HG02943 (cell line): ENCODE measurements at regions not wholly inside any gene's neighbourhood (a gene's known extent, or its start where the extent isn't known, plus 50 kb on each side); places are given as distances from the start of the nearest gene placed in this dataset.
"Not testable (repeated sequence)": the region's sequence is repeated elsewhere in the genome, so short reads cannot be mapped to it uniquely, and the experiment has no call there.

ENCODE experiments used
- ATAC-seq: cut with Tn5 transposase; IDR thresholded peaks from one replicate; pipeline ENCODE4 v1.9.1; 2021; ENCODE audit warnings: mild to moderate bottlenecking, low read depth, moderate library complexity; ENCODE audit not compliant: unreplicated experiment

DNA sequence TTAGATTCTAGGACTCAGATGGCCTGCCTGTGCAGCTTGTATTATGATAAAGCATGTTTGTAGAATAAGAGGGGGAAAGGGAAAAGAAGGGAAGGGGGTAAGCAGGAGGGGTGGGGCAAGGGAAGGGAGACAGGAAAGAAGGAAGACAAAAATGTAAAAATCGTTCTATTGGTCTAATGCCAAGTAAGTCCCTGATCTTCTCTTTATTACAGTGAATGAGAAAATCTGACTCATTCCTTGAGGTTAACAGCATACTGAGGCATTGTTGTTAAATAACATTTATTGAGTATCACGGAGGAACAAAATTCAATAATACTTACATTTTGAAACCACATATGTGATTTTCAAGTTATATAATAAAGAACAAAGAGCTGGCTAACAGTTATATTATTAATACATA, 1534.7 kb downstream of the OLFM4 start:
- ATAC-seq: no peak

DNA sequence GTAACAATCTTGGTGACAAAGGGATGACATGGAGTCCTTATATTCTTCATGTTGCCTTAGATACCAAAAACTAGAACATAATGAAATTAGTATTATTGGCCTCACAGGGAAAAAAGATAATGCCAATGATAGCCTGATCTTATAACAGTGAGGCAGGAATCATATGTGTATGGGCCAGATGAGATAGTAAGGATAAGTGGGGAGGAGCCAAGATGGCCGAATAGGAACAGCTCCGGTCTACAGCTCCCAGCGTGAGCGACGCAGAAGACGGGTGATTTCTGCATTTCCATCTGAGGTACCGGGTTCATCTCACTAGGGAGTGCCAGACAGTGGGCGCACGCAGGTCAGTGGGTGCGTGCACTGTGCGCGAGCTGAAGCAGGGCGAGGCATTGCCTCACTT, 1543.4 kb downstream of the OLFM4 start:
- not testable (repeated sequence) for ATAC-seq

DNA sequence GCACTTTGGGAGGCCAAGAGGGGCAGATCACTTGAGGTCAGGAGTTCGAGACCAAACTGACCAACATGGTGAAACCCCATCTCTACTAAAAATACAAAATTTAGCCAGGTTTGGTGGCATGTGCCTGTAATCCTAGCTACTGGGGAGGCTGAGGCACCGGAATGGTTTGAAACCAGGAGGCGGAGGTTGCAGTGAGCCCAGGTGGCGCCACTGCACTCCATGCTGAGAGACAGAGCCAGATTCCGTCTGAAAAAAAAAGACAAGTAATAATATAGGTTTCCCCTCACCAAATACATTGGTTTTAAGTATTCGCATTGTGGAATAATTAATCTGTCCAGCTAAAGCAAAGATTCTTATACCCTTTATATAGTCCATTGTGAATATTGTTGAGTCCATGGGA, 1544.6 kb downstream of the OLFM4 start:
- ATAC-seq: no peak

DNA sequence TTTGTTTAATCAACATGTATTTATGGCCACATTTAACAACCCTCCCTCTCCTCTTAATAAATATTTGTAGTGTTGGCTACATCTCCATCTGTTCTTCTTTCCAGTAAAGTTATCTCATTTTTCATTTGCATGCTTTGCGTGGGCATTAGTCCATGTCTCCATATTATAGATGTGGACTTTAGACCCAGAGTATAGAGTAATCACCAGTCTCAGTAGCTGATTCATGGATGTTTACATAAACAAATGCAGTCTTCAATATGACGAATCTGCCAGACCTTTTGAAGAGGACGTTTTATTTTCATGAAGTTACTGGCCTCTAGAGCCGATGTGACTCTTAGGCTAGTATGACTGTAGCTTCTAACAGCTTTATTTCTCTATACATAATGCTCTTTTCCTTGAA, 1546.2 kb downstream of the OLFM4 start:
- no peak for ATAC-seq

DNA sequence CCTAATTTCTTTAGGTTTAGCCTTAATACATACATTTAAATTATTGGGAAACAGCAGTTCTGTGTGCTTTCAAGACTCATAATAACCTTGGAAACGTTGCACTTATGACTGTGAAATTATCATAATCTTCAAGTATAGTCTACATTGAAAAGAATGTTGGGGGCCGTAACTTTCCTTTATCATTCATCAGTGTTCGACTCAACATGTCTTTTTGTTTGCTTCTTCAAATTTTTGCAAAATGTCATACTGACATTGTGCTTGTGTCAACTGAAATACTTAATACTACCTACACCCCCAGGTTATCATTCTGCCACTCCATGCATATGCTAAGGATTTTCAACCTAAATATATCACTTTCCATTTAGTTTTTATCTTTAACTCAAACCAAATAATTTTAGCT, 1562.9 kb downstream of the OLFM4 start:
- no peak for ATAC-seq

DNA sequence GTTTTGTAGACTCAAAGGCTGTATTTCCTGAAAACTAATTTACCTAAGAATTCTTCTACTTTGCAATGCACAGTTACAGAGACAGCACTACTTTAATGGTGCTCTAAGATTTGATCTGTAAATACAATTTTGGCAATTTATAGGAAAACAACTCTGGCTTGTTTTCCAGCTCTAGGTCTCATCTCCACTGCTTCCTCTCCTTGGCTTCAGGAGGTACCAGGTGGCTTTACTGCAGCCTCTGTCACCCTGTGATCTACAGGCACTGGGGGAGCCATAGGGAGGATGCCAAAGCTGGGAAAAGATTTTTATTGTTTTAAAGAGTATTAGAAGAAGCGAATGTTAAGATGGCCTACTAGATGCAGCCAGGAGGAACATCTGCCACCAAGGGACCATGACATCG, 1563.6 kb downstream of the OLFM4 start:
- ATAC-seq: no peak

DNA sequence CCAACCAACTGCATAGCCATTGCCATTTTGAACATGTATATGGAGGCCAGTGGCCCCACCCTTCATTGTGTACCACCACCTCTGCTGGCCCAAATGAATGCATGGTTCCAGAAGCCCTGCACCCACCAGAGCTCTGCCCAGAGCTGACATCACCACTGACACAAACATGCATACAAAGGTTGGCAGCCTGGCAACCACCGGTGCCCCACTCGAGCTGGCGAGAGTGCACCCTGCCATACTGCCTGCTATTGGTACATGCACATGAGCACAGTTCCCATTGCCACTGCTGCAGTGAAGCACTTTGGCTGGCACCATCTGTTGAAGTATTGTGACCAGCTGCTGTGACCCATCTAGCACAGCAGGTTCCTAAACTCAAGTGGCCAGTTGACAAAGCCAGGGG, 1564.9 kb downstream of the OLFM4 start:
- ATAC-seq: no peak

DNA sequence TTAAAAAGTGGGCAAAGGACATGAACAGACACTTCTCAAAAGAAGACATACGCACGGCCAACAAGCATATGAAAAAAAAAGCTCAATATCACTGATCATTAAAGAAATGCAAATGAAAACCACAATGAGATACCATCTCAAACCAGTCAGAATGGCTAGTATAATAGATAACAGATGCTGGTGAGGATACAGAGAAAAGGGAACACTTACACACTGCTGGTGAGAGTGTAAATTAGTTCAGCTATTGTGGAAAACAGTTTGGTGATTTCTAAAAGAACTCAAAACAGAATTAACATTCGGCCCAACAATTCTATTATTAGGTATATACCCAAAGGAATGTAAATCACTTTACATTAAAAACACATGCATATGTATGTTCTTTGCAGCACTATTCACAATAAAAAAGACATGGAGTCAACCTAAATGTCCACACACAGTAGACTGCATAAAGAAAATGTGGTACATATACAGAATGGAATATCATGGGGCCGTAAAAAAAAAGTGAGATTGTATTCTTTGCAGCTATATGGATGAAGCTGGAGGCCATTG, 1569.0 kb downstream of the OLFM4 start:
- no peak for ATAC-seq

DNA sequence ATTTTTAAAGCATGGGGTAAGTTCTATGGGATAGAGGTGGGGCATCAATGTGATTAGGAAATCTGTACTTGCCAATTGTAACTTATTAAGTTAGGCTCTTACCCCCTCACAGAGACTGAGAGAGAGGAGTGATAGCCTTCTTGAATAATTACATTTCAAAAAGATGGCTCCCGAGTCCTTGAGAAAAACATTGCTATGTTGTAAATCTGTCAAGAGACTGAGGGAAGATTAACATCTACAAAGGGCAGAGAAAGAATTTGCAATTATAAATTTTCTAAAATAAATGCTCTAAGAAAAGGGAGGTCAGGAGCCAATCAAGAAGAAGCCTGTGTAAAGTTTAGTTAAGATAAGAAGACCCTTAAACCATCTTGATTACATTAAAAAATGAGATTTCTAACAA, 1570.8 kb downstream of the OLFM4 start:
- ATAC-seq: no peak

DNA sequence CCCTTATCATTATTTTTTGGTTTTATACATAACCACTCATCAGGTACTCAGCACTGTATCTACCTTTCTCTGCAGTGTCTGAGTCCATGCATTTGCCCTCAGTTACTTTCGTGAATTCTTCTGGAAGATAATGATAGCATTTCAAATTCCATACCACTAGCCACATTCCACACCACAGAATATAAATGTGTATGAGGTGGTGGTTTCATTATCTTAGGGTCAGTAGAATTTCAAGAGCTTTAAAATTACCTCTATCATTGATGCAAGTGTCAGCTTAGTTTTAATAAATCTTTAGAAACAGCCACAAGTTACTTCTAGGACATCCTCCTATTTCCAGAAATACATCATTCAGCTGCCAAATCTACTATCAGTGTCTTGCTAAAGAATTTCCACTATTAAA, 1578.3 kb downstream of the OLFM4 start:
- no peak for ATAC-seq

DNA sequence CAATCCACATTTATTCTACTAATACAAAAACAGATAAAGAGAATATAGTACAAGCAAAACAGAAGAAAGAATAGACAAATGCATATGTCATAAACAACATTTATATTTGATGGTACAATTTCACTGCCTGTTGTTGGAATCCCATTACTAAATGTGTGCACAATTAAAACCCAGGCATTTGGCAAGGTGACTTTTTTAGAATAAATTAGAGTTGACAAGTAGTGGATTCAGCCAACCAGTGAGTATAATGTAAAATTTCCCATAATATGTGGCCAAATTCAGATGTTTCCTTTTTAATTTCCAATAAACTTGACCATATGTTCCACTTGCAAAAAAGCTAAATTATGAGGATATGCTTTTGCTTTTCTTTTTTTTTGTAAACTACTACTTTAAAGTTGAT, 1578.8 kb downstream of the OLFM4 start:
- ATAC-seq: no peak

DNA sequence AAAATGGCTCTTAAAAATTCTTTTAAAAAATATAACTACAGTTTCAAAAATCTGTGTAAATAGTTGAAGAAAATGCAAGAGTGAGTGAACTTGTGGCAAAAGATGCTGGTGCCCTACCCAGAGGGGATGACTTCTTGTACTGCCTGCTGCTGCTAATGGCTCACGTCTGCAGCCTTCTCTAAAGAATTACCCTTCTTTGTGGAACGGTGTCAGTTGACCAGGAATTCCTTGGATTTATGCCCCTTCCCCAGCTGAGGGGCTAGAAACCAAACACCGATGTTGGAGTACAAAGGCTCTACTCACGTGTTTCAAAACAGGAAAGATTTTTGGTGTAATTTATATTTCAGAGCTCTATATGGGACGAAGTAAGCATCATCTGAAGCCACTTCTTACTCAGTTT, 1582.8 kb downstream of the OLFM4 start:
- no peak for ATAC-seq

DNA sequence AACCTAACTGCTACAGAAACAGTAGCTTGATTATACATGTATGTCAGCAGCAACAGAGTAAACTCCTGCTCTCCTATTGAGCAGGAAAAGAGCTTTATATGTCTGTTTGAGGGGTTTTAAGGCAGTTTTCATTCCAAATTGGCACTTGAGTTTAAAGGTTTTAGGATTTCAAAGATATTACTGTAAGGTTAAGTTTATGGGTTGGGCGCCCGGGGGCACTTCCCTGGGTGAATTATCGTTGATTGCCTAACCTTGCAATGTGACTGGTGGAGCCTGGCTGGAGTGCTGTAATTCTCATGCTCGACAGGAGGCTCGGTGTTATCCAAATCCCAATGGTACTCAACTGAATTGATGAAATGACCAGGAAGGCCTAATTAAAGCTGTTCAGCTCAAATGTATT, 1586.1 kb downstream of the OLFM4 start:
- ATAC-seq: no peak

DNA sequence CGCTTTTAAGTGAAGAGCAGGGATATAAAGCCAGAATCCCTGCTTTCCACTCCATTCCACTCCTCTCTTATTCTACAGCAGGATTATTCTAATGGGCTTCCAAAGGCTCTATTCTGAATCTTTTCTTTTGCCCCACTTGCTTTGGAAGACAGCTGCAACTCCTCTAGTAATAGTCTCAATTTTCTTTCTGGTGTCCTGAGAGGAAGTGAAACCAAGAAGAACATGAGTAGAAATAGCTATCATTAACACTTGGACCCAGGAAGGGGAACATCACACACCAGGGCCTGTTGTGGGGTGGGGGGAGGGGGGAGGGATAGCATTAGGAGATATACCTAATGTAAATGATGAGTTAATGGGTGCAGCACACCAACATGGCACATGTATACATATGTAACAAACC, 1597.9 kb downstream of the OLFM4 start:
- ATAC-seq: not testable (repeated sequence)

DNA sequence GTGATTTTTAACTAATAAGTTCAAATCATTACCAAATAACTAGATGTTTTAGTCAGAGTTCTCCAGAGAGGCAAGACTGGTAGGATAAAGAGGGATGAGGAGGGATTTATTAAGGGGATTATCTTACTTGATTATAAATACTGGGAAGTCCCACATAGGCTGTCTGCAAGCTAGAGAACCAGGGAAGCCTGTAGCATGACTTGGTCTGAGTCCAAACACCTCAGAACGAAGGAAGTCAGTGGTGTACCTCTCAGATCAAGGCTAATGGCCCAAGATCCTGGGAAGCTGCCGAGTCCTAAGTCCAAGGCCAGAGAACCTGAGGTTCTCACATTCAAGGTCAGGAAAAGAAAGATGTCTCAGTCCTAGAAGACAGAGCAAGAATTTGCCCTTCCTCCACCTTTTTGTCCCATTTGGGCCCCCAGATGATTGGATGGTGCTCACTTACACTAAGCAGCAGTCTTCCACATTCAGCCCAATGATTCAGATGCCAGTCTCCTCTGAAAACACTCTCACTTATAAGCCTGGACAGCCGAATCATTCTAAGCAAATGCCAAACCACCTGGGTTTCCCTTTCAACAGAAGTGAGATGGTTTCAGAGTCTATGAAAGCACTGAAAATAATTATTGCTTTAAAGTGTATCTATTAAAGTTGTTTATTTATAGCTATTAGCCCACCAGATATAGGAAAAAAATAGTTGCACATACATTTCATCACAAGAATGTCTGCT, 1599.2 kb downstream of the OLFM4 start:
- no peak for ATAC-seq

DNA sequence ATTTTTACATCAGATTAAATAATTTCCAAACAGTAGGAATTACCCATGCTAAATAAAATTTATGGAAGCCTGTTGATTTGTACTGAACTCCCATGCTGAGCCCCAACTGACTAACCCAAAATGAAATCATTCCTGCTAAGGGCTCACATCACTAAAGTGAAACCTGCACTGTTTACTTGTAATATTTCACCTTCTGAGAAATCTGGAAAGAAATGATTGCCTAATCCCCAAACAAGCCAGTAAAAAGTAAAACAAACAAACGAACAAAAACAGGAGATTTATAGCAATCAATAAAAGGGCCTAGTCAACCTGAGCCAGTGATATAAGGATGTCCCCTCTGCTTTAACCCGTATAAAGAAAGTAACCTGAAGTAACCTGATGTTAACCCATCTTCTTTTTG, 1599.8 kb downstream of the OLFM4 start:
- no peak for ATAC-seq

DNA sequence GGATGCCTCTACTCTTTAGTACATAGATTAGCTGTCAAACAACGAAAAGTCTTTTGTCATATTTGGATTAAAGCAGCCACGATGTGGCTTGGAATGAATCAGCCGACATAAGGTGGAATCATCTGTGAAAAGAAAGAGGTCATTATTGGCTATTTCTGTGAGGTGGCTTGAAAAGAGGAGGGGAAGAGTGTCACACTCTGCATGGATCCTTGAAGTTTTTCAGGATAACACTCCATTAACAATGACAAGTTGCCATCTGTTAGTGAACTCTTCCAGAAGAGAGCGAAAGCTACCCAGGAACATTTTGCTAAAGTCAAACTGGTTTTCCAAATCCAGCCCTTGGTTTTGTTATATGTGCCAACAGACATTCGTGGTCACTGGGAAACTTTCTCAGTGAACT, 1604.8 kb downstream of the OLFM4 start:
- ATAC-seq: no peak

DNA sequence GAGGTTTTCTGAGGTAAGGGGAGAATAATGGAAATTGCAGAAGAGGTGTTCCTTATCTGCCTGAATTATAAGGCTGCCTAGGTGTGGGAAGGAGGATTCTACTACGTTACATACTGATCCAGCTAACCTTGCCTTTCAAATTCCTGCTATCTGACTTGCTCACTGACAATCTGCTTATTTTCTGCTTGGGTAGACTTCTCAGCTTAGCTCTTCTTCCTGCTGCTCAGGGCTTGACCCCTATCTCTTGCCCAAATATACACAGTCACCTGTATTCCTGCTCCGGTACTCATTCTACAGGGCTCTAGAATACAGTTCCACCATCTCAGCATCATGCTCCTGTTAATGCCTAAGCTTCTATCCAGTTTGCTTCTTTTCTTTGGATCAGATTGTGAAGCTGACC, 1607.6 kb downstream of the OLFM4 start:
- ATAC-seq: no peak

DNA sequence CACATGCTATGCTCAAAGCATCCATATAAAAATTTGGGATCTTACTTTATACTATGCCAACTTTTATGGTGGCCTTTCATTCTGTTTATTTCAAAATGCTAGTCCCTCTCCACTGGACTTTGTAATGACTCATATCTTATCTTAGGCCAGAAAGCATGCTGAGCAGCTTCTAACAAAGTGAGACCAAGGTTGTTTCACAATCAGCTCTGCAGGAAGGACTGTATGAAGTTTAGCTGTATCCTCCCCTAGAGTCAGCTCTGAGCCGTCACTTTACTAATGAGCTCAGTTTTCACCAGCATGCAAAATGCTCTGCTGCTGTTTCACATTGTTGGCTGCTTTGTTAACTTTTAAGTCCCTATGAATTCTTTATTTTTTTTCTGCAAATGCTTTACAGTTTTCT, 1608.8 kb downstream of the OLFM4 start:
- ATAC-seq: no peak

DNA sequence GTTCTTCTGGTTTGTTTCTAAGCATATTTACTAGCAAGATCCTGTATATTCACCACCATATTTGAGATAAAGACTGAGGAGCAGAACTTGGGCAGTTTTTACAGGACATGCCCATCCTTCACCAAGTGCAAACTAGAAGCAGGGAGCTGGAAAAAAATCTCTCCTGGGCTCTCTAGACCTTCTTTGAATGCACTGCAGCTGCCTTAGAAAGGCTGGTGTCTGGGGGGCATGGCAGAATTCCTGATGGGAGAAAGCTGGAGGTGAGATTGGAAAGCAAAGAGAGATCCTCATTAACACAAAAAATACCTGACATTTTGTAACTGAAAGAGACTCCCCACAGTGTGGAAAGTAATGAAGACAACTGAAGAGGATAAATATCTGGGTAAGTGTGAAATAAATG, 1612.1 kb downstream of the OLFM4 start:
- ATAC-seq: no peak

DNA sequence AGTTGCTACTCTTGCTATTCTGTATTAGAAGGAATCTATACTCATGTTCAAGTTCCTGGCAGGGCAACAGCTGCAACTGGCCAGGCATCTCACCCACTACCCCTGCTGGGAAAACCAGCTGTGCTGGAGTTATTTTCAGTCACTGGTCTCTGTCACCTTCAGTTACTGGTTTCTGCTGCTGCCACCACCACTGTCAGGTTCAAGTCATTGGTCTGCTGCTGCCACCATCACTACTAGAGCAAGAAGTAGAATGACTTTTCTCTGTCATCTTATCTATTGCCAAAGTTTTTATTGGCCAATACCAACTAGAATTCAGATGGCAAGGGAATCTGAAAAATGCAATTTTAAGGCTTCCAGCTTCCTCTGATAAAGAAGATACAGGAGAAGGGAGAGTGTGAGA, 1615.2 kb downstream of the OLFM4 start:
- no peak for ATAC-seq

DNA sequence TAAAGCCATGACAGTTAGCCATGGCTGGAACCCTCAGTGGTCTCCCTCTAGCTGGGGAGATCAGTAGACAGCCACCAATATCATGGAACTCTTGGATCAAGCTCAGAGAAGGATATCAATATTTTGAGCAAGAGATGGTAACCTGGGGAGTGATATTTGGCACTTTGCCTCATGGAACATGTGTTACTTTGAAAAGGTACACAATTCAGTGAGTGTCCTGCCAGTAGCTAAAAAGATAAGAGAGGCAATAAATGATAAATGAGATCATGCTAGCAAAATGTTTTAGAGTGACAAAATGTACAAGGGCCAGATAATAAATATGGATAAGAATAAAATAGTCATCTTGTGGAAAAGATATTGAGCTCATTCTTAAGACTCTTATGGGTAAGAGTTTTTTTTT, 1618.7 kb downstream of the OLFM4 start:
- ATAC-seq: no peak

DNA sequence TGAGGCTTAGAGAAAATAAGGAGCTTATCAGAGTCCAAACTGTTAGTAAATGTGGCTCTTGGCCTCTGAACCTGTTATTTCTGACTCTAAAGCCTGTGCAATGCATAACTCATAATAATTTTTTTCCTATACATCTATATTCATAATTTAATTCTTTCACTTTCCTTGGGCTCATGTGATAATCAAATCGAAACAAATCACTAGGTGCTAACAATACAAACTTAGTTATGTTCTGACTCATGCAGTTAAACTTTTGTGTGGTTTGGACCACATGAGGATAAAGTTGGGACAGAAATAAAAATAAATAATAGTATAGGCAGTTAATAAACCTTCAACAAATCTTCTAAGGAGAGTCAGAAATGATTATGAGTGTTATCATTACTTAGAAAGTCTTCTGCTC, 1629.0 kb downstream of the OLFM4 start:
- ATAC-seq: no peak
